ENCODE measurements at regions not wholly inside any gene's neighbourhood (a gene's known extent, or its start where the extent isn't known, plus 50 kb on each side); places are given as distances from the start of the nearest gene placed in this dataset.

DNA sequence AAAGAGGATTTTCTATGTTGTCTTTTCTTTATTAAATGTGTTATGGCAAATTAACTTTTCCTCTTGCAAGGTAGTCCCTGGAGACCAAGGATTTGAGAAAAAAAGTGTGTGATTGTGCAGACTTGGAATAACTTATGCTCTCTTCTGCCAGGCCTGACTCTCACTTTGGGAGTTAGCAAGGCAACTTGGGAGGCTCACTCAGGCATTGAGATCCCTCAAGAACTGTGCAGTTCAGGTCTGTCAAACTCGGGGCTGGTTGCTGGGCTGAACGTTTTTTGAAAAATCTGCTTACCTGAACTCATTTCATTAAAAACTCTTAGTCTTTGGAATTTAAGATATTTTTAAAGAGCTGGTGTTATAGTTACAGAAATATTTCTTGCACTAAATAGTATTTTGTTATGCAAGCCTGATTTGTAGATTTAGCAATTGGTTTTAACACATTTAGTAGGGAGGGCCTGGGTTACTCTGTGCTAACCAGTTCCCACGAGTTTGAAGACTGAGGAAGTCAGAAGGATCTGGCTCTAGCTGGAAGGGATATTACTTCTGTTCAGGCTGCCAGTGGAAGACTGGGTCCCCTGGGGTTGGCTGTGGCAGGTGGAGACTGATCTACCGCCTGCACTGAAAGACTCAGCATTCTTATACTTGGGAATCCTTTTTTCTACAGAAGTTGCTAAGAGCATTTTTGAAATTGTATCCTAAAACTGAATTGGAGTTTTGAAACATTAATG lies 150.4 kb upstream of the PCSK5 start:
- Mint-ChIP-seq H3K9me3 (peaks cover 0 to 4% of the 10 kb centered on the region in 2 experiments; a peak in 2 of 5 replicates), H3K27me3 (ENCODE audit: low read depth) (no peaks in the 10 kb centered on the region; the same call in 1 of the 2 replicates), H3K4me1 (no peaks in the 10 kb centered on the region), H3K27ac (no peak overlapping the region), H3K36me3 (ENCODE audit: insufficient read depth in 1 of 3, low read depth in 3 of 3) (no peaks in the 10 kb centered on the region), H3K4me3 (no peak overlapping the region)
- Histone ChIP-seq H3K9ac (ENCODE audit: extremely low read depth, insufficient read length, low read length) (no peak overlapping the region), H3K4ac (ENCODE audit: low read depth, low read length) (no peak overlapping the region), H3K27me3 (ENCODE audit: insufficient read depth, low read length) (no peaks in the 10 kb centered on the region), H3T11ph (ENCODE audit: low read length) (no peak overlapping the region), H2BK5ac (ENCODE audit: insufficient read length, low read length) (no peak overlapping the region), H2BK20ac (ENCODE audit: low read depth, low read length, poor library complexity, severe bottlenecking) (no peak overlapping the region), H2BK120ac (ENCODE audit: low read depth, low read length, poor library complexity, severe bottlenecking) (no peak overlapping the region), H3K56ac (ENCODE audit: insufficient read length, low read depth, low read length) (no peak overlapping the region), H2AFZ (ENCODE audit: low read length) (no peak overlapping the region), H3K18ac (ENCODE audit: insufficient read length, low read depth, low read length) (no peak overlapping the region), H3K9me3 (ENCODE audit: control insufficient read depth, low read depth, low read length) (no peaks in the 10 kb centered on the region), H4K91ac (ENCODE audit: insufficient read length, low read depth, low read length) (no peak overlapping the region), H4K20me1 (ENCODE audit: control insufficient read depth, insufficient read depth, insufficient read length) (no peaks in the 10 kb centered on the region), H4K8ac (replicated peaks; ENCODE audit: insufficient read length, low read depth, low read length) (no peak overlapping the region), H4K5ac (ENCODE audit: insufficient read length, low read depth, low read length) (no peak overlapping the region), H2BK12ac (ENCODE audit: insufficient read length, low read depth, low read length) (peak overlapping the region; percentile 70), H3K14ac (ENCODE audit: insufficient read depth, low read length) (no peak overlapping the region), H3K23me2 (ENCODE audit: insufficient read length, low read depth, low read length, poor library complexity, severe bottlenecking) (no peaks in the 10 kb centered on the region), H3K79me1 (ENCODE audit: insufficient read depth, low read depth, low read length, poor library complexity, severe bottlenecking) (no peaks in the 10 kb centered on the region), H3K4me2 (ENCODE audit: insufficient read depth, insufficient read length, low read length) (no peak overlapping the region), H2AK5ac (ENCODE audit: insufficient read length, low read length) (no peak overlapping the region), H3K79me2 (ENCODE audit: insufficient read depth, low read length) (no peaks in the 10 kb centered on the region), H3K4me1 (ENCODE audit: insufficient read depth, low read length) (no peaks in the 10 kb centered on the region), H2BK15ac (ENCODE audit: low read depth, low read length) (no peak overlapping the region), H3K27ac (ENCODE audit: insufficient read length, low read depth, low read length) (no peak overlapping the region), H3K23ac (ENCODE audit: insufficient read length, low read depth, low read length) (no peak overlapping the region)
- no CpG with 5 or more reads among the region's 4 CpGs for WGBS (ENCODE audit: extremely low coverage, insufficient read length, low lambda C conversion rate)
- no peak for DNase-seq
- TF ChIP-seq, protein P1, sequence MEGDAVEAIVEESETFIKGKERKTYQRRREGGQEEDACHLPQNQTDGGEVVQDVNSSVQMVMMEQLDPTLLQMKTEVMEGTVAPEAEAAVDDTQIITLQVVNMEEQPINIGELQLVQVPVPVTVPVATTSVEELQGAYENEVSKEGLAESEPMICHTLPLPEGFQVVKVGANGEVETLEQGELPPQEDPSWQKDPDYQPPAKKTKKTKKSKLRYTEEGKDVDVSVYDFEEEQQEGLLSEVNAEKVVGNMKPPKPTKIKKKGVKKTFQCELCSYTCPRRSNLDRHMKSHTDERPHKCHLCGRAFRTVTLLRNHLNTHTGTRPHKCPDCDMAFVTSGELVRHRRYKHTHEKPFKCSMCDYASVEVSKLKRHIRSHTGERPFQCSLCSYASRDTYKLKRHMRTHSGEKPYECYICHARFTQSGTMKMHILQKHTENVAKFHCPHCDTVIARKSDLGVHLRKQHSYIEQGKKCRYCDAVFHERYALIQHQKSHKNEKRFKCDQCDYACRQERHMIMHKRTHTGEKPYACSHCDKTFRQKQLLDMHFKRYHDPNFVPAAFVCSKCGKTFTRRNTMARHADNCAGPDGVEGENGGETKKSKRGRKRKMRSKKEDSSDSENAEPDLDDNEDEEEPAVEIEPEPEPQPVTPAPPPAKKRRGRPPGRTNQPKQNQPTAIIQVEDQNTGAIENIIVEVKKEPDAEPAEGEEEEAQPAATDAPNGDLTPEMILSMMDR (conservative IDR thresholded peaks at IDR 0.05), result no peak

Data from H9 (cell line).